ENCODE measurements at regions not wholly inside any gene's neighbourhood (a gene's known extent, or its start where the extent isn't known, plus 50 kb on each side); places are given as distances from the start of the nearest gene placed in this dataset.
"Not testable (repeated sequence)": the region's sequence is repeated elsewhere in the genome, so short reads cannot be mapped to it uniquely, and the experiment has no call there.

- DNase-seq = no peak
These were observed 729.7 kb upstream of the USP15 start for GRCh38 chr12:61530456-61530855.

DNA sequence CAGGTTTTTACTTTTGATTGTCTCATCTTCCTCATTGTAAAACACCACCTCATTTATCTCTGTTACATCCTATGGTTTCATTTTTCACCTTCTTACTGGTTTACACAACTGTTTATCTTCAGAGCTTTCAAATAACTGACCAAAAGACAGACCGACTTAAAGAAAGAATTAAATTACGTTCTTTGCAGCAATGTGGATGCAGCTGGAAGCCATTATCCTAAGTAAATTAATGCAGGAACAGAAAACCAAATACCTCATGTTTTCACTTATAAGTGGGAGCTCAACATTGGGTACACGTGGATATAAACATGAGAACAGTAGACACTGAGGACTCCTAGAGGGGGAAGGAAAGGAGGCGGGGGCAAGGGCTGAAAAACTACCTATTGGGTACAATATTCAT, 729.0 kb upstream of the USP15 start:
- DNase-seq = no peak

GRCh38 chr12:61536117-61536516, 724.1 kb upstream of the USP15 start:
- DNase-seq = no peak

DNA sequence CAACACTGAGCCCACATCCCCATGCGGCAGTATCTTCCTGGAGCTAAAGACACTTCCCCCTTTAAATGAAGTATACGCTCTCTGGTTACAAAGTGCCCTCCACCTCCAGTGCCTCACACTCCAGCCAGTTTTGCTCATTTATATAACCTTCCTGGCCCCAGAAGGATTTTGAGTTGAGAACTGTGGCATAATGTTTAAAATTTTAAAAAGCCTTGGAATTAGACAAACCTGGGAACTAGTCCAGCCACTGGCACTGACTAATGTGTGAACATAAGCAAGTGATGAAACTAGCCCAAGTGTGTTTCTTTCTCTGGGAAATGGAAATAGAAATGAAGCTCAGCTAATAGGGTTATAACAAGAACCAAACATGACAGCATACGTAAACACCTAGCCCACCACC, 723.7 kb upstream of the USP15 start:
- DNase-seq = no peak

GRCh38 chr12:61538951-61539350, 721.3 kb upstream of the USP15 start:
- DNase-seq = no peak

- no peak for DNase-seq
These were observed 717.7 kb upstream of the USP15 start for GRCh38 chr12:61542551-61542950.

- no peak for DNase-seq
These were observed 713.9 kb upstream of the USP15 start for GRCh38 chr12:61546296-61546695.

DNA sequence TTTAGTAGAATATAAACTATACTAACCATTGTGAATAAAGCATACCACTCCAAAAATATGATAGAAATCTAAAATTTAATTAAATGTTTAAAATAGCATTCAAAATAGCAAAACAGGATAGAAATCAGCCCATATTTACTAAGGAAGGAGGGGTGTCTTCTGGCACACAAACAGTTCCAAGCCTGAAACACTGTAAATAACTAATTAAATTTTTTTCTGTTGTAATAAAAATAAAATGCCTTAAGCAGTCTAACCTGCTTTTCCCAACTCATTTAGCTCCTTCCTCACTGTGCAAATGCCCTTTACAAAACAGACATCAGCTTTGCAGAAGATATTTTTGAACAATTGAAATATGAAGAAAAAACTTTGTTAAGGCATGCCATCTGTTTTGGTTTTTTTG, 707.1 kb upstream of the USP15 start:
- no peak for DNase-seq

GRCh38 chr12:61554268-61555008, 705.8 kb upstream of the USP15 start:
- DNase-seq = no peak

DNA sequence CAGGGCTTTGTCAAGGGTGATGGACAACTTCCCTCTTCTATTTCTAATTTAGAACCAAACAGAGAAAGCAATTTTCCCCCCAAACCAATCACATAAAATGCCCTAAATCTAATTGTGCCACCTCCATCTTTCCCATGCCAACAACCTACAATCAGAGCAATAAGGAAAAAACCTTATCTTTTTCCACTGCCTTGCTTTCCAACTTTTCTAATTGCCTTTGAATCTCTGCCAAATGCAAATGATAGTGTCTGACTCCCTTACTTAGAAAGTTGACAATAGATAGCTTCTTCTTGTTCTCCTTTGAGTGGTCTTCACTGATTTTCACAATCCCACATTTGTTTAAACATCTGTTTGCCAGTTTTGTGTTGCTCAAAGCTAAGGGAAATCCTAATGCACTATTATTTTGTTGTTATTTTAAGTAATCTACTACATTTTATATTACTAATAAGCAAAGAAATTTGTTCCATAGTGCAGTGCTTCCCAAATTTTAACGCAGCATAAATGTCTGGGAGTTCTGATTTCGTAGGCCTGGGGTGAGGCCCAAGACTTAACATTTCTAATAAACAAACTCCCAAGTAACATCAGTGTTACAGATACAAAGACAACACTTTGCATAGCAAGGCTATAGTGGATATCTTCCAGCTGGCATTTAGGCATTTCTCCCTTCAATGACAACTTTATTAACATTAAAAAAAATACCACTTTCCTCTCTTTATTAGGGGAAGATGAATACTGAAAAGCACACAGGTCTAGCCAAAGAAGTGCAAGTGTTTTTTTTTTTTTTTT, 696.3 kb upstream of the USP15 start:
- no peak for DNase-seq

- DNase-seq = no peak
These were observed 695.7 kb upstream of the USP15 start for GRCh38 chr12:61564466-61564865.

- DNase-seq = no peak
These were observed 694.0 kb upstream of the USP15 start for GRCh38 chr12:61566183-61566582.

DNA sequence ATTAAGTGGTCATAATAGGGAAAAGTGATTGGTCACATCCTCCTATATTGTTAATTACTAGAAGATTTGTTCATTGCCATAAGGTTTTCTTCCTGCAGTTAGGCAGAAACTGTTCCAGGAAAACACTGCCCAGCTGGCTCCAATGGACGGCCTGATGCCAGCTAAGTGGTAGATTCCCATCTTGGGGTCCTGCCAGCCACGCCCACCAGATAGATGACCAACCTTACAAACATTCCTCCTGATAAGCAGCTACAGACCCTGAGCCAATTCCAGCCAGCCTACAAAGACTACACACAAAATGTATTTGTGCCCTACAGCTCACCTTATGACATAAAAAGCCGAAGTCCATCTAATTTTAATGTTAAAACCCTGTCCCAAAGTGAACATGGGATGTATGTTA, 685.9 kb upstream of the USP15 start:
- no peak for DNase-seq

GRCh38 chr12:61584943-61585342, 675.3 kb upstream of the USP15 start:
- no peak for DNase-seq

- not testable (repeated sequence) for DNase-seq
These were observed 669.3 kb upstream of the USP15 start for GRCh38 chr12:61590864-61591263.

DNA sequence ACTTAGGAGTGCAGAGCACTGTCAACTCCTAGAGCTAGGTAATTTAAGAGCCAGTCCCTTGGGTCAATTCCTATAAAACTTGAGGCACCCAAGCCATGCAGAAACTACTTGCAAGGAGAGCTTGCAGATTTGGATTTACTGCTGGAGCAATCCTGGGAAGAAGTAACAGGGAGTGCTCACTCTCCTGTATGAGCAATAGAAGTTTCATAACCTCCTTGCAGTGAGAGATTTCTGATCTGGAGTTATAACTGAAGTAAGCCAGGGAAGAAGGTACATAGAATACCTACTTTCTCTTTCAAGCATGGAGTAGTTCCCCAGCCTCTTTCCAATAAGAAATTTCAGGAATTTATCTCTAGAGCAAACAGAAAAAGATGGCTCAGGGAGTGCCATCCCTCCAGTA, 650.1 kb upstream of the USP15 start:
- no peak for DNase-seq

GRCh38 chr12:61629702-61630101, 630.5 kb upstream of the USP15 start:
- DNase-seq = no peak

GRCh38 chr12:61646639-61647038, 613.6 kb upstream of the USP15 start:
- DNase-seq = no peak

DNA sequence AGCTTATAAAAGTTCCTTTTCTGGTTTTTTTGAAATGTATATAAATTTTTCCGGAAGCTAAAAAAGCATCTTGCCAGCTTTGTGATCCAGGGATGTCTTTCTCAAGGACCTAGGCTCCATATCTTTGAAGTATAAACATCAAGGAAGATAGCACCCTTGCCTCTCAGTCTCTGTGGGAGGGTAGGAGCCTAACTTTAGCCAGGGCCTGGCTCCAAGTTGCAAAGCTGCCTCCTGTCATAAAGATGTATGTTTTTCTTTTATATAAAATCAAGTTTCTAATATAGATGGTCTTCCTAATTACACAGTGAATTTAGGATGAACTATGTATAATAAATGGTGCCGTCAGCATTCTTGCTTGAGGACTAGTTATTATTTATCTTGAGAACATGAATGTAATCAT, 612.6 kb upstream of the USP15 start:
- DNase-seq = no peak

DNA sequence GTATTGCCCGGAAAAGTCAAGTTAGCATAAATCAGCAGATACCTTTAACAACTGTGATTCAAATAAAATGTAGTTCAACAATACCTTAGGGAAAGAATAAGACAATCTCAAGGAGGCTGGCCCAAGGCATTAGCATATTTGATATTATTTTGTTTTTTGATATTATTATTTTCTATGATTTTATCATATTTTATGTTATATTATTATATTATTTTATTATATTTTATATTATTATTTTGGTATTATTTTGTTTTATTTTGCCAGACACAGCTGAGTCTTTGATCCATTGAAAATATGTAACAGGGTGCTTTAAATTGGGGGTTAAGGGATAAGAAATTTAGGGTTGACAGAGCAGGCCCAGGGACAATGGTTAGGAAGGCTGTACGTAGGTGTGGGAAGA, 607.9 kb upstream of the USP15 start:
- DNase-seq = no peak

DNA sequence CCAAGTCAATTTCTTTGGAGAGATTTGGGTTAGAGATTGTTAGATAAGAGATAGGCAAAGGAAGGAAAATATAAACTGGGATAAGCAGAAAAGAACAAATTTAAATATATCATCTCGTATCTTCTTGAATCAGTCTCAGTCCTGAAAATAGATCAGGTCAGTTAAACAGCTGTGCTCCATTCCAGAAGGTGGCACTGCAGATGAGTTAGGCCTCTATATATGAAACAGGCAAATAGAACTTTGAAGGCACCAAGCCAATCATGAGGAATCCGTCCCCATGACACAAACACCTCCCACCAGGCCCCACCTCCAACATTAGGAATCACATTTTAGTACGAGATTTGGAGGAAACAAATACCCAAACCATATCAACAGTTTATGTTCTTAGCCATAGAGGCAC, 605.5 kb upstream of the USP15 start:
- no peak for DNase-seq

DNA sequence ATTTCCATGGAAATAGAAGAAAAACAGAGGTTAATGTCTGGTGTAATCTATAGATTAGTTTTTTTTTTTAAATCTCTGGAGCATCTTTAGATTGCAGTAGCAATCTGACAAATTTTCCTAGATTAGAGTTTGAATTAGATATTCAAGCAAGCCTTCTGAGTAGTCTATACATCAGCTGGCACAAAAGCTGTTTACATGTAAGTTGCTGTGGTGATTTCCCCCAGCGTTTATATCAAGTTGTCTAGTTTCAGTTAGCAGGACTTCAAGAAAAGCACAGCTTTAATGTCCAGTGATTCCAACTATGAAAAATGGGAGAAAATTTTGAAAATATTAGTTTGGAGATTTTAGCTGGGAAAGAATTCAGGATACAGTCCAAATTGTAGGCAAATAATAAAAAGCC, 605.0 kb upstream of the USP15 start:
- DNase-seq = no peak

- DNase-seq = no peak
These were observed 592.5 kb upstream of the USP15 start for GRCh38 chr12:61667676-61668075.

GRCh38 chr12:61676520-61676919, 583.7 kb upstream of the USP15 start:
- DNase-seq = no peak

GRCh38 chr12:61687407-61687806, 572.8 kb upstream of the USP15 start:
- DNase-seq = no peak

Measured in activated CD4-positive, alpha-beta T cell treated with anti-CD3 and anti-CD28 coated beads, Interleukin-2, amount 50 U/mL, for 16 hours (primary cell).